Inferior parietal cortex (tissue), 1 donor: ENCODE measurements at regions not wholly inside any gene's neighbourhood (a gene's known extent, or its start where the extent isn't known, plus 50 kb on each side); places are given as distances from the start of the nearest gene placed in this dataset.

Experiments
- DNase-seq: peaks from one replicate; pipeline ENCODE4 v3.0.0-alpha.2; 2016; ENCODE audit errors: extremely low spot score

GRCh38 chr5:145708169-145708568 lies 127.0 kb downstream of the PRELID2 start:
- no peak for DNase-seq

DNA sequence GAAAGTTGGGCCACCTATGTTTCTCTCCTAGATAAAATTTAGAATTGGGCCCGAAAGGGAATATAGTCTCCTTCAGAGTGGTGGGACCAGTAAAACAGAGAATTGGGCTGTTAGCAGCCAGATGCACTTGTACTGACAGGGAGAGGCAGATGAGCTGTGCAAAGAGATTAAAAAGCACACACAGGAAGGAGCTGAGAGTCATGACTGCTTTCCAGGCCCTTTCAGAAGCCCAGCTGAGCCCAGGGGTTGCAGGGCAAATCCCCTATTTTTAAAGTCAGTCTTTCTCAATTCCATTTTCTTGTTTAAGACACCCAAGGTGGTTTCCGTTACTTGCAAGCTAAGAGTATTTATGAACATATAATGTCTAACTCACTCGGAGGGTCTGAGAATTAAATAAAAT lies 130.4 kb downstream of the PRELID2 start:
- DNase-seq = no peak

- DNase-seq = no peak
Measured at GRCh38 chr5:145703856-145704255, 131.3 kb downstream of the PRELID2 start.

DNA sequence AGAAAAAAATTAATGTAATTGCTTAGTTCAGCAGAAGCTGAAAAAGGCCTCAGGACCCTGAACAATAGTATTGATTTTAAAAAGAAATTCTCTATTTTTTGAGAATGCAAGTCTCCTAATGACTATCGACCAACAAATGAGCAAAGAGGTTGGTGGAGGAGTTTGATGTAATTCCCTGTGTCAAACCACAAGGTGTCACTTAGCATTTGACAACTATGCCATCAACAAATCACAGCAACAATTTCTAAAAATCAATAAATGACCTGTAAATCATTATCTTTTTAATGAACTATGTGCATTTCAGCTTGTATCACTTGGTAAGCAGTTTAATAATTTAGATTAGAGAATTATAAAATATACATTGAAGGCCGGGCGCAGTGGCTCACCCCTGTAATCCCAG lies 133.7 kb downstream of the PRELID2 start:
- no peak for DNase-seq

DNA sequence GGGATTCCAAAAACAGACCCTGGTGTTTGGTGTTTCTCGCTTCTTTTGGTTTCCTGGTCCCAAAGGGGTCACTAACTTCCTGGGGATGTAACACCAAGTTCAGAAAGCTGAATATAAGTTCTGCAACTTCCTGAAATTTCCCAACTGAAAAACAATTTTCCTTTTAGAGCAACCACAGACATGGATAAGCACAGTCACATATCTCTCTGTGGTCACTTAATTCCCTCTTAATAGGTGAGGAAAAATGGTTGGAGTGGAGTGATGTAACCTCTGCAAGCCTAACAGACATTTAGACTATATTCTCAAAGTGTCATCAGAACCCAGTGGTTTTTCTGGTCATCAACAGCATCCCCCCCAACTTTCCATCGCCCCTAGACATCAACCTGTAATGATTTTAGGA lies 135.3 kb downstream of the PRELID2 start:
- no peak for DNase-seq

DNA sequence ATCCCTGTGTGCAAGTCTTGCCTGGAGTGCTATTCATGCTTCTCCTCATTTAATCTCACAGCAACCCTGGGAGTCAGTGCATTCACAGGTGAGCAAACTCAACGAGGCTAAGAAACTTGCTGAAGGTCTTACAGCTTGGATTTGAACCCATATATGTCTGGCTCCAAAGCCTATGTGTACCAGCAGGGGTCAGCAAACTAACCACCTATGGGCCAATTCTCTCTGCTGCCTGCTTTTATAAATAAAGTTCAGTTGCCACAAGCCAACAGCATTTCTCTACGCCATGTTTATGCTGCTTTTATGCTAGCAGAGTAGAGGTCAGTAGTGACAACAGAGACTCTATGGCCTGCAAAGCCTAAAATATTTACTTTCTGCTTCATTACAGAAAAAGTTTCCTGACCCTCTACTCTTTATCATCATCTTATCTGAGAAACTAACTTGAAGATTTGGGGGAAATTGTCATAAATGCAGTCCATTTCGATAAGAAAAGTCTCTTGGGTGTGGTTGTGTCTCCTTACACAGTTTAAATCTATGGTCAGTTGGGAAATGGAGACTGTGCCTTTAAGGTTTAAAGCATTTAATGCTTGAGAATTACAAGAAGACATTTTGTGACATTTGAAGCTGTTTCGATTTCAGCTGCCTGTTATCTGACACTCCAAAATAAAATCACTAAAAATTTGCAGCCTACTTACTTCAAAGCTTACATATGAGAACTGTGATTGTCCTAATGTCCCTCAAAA lies 137.7 kb downstream of the PRELID2 start:
- DNase-seq = no peak

DNA sequence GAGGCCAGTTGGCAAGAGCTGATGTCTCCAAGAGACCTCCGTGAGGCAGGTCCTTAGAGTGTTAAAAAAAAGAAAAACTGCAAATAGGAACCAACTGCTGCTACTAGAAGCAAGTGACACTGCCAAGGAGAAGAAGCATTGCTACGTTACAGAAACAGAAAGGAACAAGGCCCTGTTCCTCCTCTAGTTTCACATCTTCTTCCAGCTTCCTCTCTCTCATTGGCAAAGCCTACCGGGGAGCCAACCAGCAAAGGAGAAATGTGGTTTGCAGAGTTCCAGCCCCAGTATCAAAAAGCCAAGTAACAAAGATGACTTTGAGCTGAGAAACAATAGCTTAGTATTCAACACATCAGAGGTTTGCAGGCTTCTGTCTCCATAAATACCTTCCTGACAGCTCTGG lies 145.9 kb downstream of the PRELID2 start:
- peak; percentile 42 for DNase-seq

DNA sequence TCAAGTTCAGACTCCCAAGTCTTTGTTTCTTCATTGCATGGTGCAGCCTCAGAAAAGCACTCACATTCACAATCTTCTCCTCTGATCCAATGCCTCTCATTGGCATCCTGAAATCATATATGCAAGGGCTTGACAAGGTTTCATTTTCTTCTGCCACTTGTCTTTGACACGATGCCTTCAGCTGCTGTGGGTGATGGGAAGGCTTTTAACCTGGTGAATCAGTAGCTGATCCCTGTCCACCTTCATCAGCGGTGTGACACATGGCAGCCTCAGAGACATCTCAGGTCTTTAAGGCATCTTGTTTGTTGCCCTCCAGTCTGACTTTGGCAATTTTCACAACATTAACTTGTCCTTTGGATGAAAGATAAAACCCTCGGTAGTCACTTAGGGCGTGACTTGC lies 147.2 kb downstream of the PRELID2 start:
- DNase-seq = no peak

DNA sequence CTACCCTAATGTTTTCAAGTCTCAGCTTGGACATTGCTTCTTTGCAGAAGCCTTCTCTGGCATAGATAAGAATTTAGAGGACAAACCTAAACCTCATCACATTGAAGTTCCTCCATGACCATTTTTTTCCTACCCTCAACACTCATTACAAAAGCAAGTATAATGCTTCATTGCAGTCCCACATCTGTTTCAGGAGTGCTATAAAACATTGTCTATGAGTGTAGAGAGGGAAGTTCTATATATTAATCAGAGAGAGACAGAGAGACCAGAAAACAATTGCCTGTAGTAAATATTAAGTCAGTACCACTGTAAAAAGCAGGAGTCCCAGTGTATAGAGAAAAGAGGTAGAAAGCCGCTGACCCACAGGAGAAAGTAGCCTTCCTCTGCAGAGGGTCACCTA lies 149.7 kb downstream of the PRELID2 start:
- DNase-seq = no peak

DNA sequence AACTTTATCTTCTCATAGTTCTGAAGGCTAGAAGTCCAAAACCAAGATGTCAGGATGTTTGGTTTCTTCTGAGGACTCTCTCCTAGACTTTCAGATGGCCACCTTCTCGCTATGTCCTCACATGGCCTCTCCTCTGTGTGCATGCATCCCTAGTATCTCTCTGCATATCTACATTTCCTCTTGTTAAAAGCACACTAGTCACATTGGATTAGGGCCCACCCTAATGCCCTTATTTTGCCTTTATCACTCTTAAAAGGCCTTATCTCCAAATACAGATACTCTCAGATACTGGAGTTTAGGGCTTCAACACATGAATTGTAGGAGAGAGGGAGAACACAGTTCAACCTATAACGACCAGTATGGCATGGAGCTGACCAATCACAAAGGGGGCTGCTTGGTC lies 151.7 kb downstream of the PRELID2 start:
- no peak for DNase-seq

DNA sequence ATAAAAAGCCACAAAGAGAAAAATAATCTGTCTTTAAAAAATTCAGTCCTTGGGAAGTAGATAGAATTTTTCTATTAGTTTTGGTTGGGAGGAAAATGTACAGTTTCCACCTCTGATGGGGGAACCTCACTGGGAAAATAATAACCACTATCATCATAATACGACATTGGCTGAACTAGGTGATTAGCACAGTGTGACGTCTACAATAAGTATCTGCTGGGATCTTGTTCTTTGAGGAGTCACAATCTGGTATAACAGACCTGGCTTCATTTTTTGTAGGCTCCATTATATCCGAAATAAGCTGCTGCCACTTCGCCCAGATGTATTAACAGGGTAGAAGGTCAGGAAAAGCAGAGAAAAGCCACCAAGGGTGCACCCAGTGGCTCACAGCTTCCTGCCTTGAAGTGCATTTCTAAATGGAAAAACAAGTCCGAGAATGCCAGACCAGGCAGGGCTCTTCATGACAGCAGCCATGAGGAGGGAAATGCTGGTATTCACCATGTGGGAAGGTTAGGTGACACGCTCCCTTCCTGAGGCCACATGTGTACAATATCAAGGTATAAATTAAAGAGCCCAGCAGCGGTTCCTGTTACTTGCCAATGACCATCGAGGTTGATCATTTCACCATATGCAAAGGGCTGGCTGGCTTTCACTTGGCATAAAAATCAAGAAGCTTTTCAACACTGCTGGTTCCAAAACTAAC lies 152.8 kb downstream of the PRELID2 start:
- no peak for DNase-seq

- DNase-seq = peak; percentile 84
Measured at GRCh38 chr5:145681686-145682085, 153.5 kb downstream of the PRELID2 start.

DNA sequence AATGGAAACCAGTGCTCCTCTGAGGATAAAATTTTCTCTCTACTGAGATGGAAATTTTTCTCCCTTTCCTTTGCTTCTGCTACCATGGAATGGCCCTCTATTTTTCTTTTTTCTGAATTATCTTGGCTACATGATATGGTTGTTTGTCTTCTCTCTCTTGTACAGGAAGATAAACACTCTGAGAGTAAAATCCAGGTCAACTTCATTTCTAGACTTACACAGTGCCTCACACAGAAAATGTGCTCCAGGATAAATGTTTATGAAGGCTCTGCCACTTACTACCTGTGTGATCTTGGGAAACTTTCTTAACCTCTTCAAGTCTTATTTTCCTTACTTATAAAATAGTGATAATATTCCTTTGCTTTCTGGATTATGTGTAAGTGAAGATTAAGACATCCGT lies 153.9 kb downstream of the PRELID2 start:
- no peak for DNase-seq

DNA sequence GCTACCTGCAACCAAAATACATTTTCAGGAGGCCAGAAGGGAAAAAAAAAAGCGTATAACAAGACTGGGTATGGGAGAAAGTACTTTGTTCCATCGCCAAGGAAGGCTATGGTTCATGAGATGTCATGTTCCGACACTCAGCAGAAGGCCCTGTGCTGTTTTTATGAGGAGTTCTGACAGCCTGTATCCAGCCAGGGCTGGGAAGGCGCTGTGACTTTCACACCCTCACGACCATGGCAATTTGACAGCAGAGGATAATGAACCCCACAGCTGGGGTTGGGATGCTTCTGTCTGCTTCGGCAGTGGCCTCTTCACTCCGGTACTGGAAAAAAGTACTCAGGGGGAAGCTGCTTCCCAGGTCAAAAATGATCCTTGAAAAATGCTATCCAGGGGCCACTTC lies 154.4 kb downstream of the PRELID2 start:
- DNase-seq = no peak

DNA sequence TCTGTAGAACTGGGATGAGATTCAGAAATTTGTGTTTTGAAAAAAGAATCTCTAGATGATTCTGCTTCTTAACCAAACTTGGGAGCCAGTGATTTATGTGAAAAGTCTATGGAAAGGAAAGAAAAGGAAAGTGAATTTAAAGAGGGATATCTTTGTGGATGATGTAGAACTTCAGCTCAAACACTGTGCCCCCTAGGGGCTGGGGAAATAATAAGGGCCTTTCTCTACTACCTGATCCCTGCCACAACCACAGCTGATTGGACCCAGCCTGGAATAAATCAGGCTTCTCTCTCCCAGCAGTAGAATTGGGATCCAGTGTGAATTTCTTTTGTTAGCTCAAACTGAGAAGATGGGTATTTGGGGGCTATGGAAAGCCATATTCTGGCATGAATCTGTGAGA lies 155.0 kb downstream of the PRELID2 start:
- no peak for DNase-seq

DNA sequence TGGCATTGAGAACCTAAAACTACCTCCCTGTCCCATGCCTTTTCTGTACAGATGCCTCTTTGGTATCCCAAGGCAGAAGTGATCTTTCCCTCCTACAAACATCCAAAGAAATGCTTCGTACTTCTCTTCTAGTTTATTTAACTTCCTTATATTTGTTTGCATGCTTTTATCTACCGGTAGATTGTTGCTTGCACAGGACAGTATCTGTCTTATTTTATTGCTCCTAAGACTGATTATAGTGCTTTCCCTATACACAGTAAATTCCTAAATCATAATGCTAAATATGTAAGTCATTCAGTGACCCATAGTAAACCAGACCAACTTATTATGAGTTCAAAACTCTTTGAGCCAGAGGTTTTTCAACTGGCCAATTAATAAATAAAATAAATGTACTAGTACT lies 156.9 kb downstream of the PRELID2 start:
- no peak for DNase-seq

- no peak for DNase-seq
Measured at GRCh38 chr5:145673786-145674185, 161.4 kb downstream of the PRELID2 start.

- DNase-seq = no peak
Measured at GRCh38 chr5:145668714-145669113, 166.4 kb downstream of the PRELID2 start.

- no peak for DNase-seq
Measured at GRCh38 chr5:145667742-145668141, 167.4 kb downstream of the PRELID2 start.

DNA sequence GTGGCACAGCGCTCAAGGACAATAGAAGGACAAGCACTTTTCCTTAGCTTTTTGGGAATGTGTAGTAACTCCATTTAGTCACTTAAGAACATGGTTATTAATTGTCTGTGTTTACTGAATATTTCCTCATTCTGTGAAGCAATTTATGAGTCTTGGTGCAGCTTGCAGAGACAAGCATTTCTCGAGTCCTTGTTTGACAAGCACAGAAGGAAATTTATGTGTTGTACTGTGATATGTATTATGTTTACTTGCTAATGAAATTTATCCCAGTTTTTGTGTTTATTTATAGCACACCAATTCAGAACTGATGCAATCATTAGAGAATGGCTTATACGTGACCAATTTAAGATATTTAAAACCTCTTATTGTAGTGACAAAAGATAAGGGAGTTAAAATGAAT lies 168.6 kb downstream of the PRELID2 start:
- no peak for DNase-seq

GRCh38 chr5:145661737-145662485 lies 173.2 kb downstream of the PRELID2 start:
- DNase-seq = no peak

- DNase-seq = no peak
Measured at GRCh38 chr5:145660897-145661640, 174.1 kb downstream of the PRELID2 start.
